K562 (cell line): ENCODE measurements at regions not wholly inside any gene's neighbourhood (a gene's known extent, or its start where the extent isn't known, plus 50 kb on each side); places are given as distances from the start of the nearest gene placed in this dataset.

Experiments
- ATAC-seq: fragments of 200-7000 bp; cut with Tn5 transposase; 3 replicates; pipeline ENCODE4 v1.9.1; 2020; ENCODE audit warnings: moderate library complexity
- BruUV-seq: library from RNA; stranded (reverse); fragments of 400-500 nt; replicated peaks from 2 replicates; lab custom pipeline; 2021; lab: Mats Ljungman, UMichigan
- CTCF ChIA-PET: fragments of 300-600 bp; formaldehyde crosslinking; extraction: SDS; loops from one replicate; lab custom pipeline; 2021; ENCODE audit warnings: low intra/inter-chr PET ratio; lab: Yijun Ruan, JAX
- POLR2A ChIA-PET: fragments of 300-600, 350-650 bp; sonication (Branson Sonifier 250); formaldehyde crosslinking; extraction: SDS; loops from one replicate; lab custom pipeline; 2021; ENCODE audit warnings: antibody characterized with exemption, inconsistent platforms; lab: Yijun Ruan, JAX
- DNase-seq, 4 experiments: peaks; one replicate each; pipeline versions ENCODE4 v3.0.0 to v3.0.0-alpha.2; 2011 to 2018; ENCODE audit warnings: low spot score in 3 of 4, mixed read lengths in 3 of 4; ENCODE audit errors: extremely low read depth in 1 of 4
- FAIRE-seq: peaks from 2 replicates; lab custom pipeline; 2011; peaks lifted over from hg19 to GRCh38; lab: Jason Lieb, UNC
- H2AFZ ChIP-seq: 2 replicates; pipeline ENCODE4 v1.6.0; 2011; ENCODE audit warnings: low read depth, low read length, control low read depth, inconsistent platforms
- H3K27ac ChIP-seq: fragments of 200-600 bp; 3 replicates; pipeline ENCODE4 v1.8.0; 2011; ENCODE audit warnings: low read depth, mild to moderate bottlenecking, control low read depth, inconsistent platforms, low read length, moderate library complexity, mixed read lengths; ENCODE audit errors: extremely low read depth
- H3K27me3 ChIP-seq, 2 experiments: fragments of 300-600 bp in 1 of 2; 2 replicates in 1 of 2; 3 replicates in 1 of 2; pipeline versions ENCODE4 v1.6.0 to v1.8.0; 2011; ENCODE audit warnings: inconsistent platforms in 2 of 2, low read length in 2 of 2, mild to moderate bottlenecking in 1 of 2, mixed read lengths in 1 of 2, moderate library complexity in 1 of 2; ENCODE audit not compliant: control insufficient read depth in 2 of 2, insufficient read depth in 2 of 2
- H3K36me3 ChIP-seq: fragments of 300-600 bp; 3 replicates; pipeline ENCODE4 v1.8.0; 2011; ENCODE audit warnings: mild to moderate bottlenecking, low read length, inconsistent platforms; ENCODE audit not compliant: control insufficient read depth, insufficient read depth
- H3K4me1 ChIP-seq, 2 experiments: fragments of 200-600 bp in 1 of 2; replicated peaks in 1 of 2; 2 replicates in 1 of 2; 3 replicates in 1 of 2; pipeline versions ENCODE4 v1.5.1 to v1.8.0; 2011; ENCODE audit warnings: inconsistent platforms in 2 of 2, low read length in 2 of 2, mild to moderate bottlenecking in 1 of 2, mixed read lengths in 1 of 2, moderate library complexity in 1 of 2; ENCODE audit not compliant: control insufficient read depth in 2 of 2, insufficient read depth in 2 of 2
- H3K4me2 ChIP-seq: 2 replicates; pipeline ENCODE4 v1.6.1; 2011; ENCODE audit warnings: low read length, control low read depth, inconsistent platforms, mixed read lengths; ENCODE audit not compliant: insufficient read depth
- H3K4me3 ChIP-seq: fragments of 200-600 bp; sonication (generic), shearing (Covaris generic); 2 replicates; pipeline ENCODE4 v1.5.1; 2016; ENCODE audit warnings: control low read depth, inconsistent platforms
- H3K79me2 ChIP-seq: fragments of 200-600 bp; 3 replicates; pipeline ENCODE4 v1.8.0; 2011; ENCODE audit warnings: low read length, inconsistent platforms; ENCODE audit not compliant: control insufficient read depth, insufficient read depth
- H3K9ac ChIP-seq, 2 experiments: 2 replicates each; pipeline versions ENCODE4 v1.6.0 to v1.6.1; 2011; ENCODE audit warnings: low read depth in 2 of 2, low read length in 2 of 2, control low read depth in 1 of 2, inconsistent platforms in 1 of 2, mild to moderate bottlenecking in 1 of 2, mixed read lengths in 1 of 2; ENCODE audit not compliant: insufficient read depth in 1 of 2
- H3K9me1 ChIP-seq: one replicate; pipeline ENCODE4 v1.6.0; 2011; ENCODE audit warnings: inconsistent platforms, mild to moderate bottlenecking, low read length, moderate library complexity; ENCODE audit not compliant: control insufficient read depth, insufficient read depth
- H3K9me3 ChIP-seq: replicated peaks from 2 replicates; pipeline ENCODE4 v1.5.1; 2011; ENCODE audit warnings: low read depth, low read length, inconsistent platforms; ENCODE audit not compliant: control insufficient read depth, insufficient read depth
- H4K20me1 ChIP-seq: replicated peaks from 2 replicates; pipeline ENCODE4 v1.6.1; 2011; ENCODE audit warnings: low read length, inconsistent platforms, mixed read lengths; ENCODE audit not compliant: control insufficient read depth, insufficient read depth
- E2F4 ChIP-seq: sonication (generic); formaldehyde crosslinking; IDR thresholded peaks from 2 replicates; pipeline ENCODE4 v1.8.0; 2022; ENCODE audit warnings: mild to moderate bottlenecking, low read depth, missing genetic modification reagents
- FOXA3 ChIP-seq, 2 experiments: fragments of 450-650 bp in 1 of 2; sonication (generic) in 1 of 2; formaldehyde crosslinking; IDR thresholded peaks in 1 of 2; conservative IDR thresholded peaks in 1 of 2; 2 replicates each; pipeline versions ENCODE4 v1.4.0 to v1.8.0; 2020 to 2022; ENCODE audit warnings: mild to moderate bottlenecking in 2 of 2, missing genetic modification reagents in 1 of 2
- POLR3G ChIP-seq: IDR thresholded peaks from 2 replicates; pipeline ENCODE4 v1.6.1; 2011; ENCODE audit not compliant: insufficient read length, insufficient replicate concordance; ENCODE audit errors: extremely low read depth
- RBM39 ChIP-seq: fragments of 200-400 bp; formaldehyde crosslinking; optimal IDR thresholded peaks from 2 replicates; pipeline ENCODE3; 2018; ENCODE audit warnings: low read depth, low read length
- RNF2 ChIP-seq: sonication (generic); IDR thresholded peaks from 2 replicates; pipeline ENCODE4 v1.6.1; 2016
- SMARCC2 ChIP-seq: fragments of 450-650 bp; IDR thresholded peaks from 2 replicates; pipeline ENCODE4 v1.6.1; 2017; ENCODE audit warnings: antibody characterized with exemption, moderate library complexity, mild to moderate bottlenecking, low read depth
- ZNF518B ChIP-seq: fragments of 250-450 bp; sonication (Bioruptor Pico); IDR thresholded peaks from 2 replicates; pipeline ENCODE4 v1.5.0; 2021; ENCODE audit warnings: mild to moderate bottlenecking, moderate library complexity
- ZNF609 ChIP-seq: sonication (generic); formaldehyde crosslinking; IDR thresholded peaks from 2 replicates; pipeline ENCODE4 v1.8.1; 2023; ENCODE audit warnings: missing genetic modification reagents, mild to moderate bottlenecking, borderline replicate concordance
- ZNF696 ChIP-seq: fragments of 250-450 bp; sonication (Bioruptor Pico); conservative IDR thresholded peaks from 2 replicates; pipeline ENCODE4 v1.4.0; 2020; ENCODE audit warnings: mild to moderate bottlenecking, moderate library complexity
- WGBS: fragments of 100-300 bp; shearing (Covaris generic); methylation state at CpG from one replicate; pipeline ENCODE4 v1.1.6; 2016; ENCODE audit warnings: low coverage, mixed read lengths; ENCODE audit not compliant: insufficient coverage; ENCODE audit errors: missing lambda C conversion rate; 5-methylcytosine and 5-hydroxymethylcytosine counted together
- in situ Hi-C: fragments of 300-500 bp; cut with MboI; formaldehyde crosslinking; loops from 4 replicates; pipeline ENCODE4 v1.15.0; 2018; ENCODE audit warnings: inconsistent platforms, mixed read lengths
- intact Hi-C: fragments of 100-400 bp; cut with micrococcal nuclease; formaldehyde crosslinking; loops from 2 replicates; pipeline ENCODE4 v1.14.2; 2022
- TF ChIP-seq, protein P1 (sequence below): sonication (generic); formaldehyde crosslinking; IDR thresholded peaks from 2 replicates; pipeline ENCODE4 v1.5.0; 2020; ENCODE audit warnings: missing genetic modification reagents

DNA sequence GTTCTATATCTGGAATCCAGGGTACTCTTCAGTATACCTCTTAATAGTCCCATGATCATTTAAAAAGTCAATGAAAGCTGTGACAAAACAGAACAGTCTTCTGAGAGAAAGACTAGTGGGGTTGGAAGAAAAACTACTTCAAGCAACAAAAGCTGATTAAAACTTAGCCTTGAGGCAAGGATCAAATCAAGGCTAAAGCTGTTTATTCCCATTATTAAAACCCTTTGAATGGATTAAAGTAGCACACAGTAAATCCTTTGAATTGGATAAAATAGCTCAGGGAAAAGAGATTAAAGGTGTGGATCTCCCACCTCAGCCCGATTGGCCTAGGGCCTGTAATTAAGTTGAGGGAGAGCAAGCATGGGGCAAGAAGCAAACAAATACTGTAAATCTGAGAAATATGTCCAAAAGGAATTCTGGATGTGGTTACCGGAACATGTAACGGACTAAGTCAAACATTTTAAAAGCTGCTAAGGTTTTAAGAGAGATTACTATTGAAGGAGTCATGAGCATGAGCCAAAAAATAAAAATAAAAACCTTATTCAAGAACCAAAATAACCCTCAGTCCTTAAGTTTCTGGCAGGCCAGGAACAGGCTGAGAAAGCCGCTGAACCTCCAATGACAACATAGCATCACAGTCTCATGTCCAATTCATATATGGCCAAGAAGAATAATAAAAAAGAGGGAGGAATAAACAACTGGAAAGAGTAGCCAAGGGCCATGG lies 257.3 kb upstream of the NEIL3 start:
- Histone ChIP-seq H3K9me1 (no peaks in the 10 kb centered on the region), H3K27ac (no peak overlapping the region), H3K79me2 (no peaks in the 10 kb centered on the region), H3K27me3 (no peaks in the 10 kb centered on the region), H3K4me1 (no peaks in the 10 kb centered on the region), H3K9me3 (no peaks in the 10 kb centered on the region), H3K9ac (no peak overlapping the region), H3K4me3 (no peak overlapping the region), H4K20me1 (no peaks in the 10 kb centered on the region), H2AFZ (no peak overlapping the region), H3K36me3 (no peaks in the 10 kb centered on the region), H3K4me2 (no peak overlapping the region)
- no peak for ATAC-seq
- no peak for FAIRE-seq
- WGBS = 3% methylated on average over 4 of the region's 4 CpGs
- in situ Hi-C loops (no loop called here), intact Hi-C loops (no loop called here)
- no TSS peak for BruUV-seq
- ChIA-PET POLR2A (no interaction called here), CTCF (no interaction called here)
- no peak for DNase-seq
- TF ChIP-seq ZNF696 (CRISPR knock-in tag) (no peak), SMARCC2 (no peak), FOXA3 (CRISPR knock-in tag; conservative IDR thresholded peaks at IDR 0.05 in 1 of 2, IDR thresholded peaks at IDR 0.05 in 1 of 2) (no peak), POLR3G (no peak), RBM39 (no peak), ZNF609 (CRISPR knock-in tag) (no peak), E2F4 (no peak), RNF2 (no peak), ZNF518B (CRISPR knock-in tag) (no peak)
- TF ChIP-seq, protein P1, sequence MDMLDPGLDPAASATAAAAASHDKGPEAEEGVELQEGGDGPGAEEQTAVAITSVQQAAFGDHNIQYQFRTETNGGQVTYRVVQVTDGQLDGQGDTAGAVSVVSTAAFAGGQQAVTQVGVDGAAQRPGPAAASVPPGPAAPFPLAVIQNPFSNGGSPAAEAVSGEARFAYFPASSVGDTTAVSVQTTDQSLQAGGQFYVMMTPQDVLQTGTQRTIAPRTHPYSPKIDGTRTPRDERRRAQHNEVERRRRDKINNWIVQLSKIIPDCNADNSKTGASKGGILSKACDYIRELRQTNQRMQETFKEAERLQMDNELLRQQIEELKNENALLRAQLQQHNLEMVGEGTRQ (CRISPR knock-in tag) = no peak
